Activated T-helper 2 cell treated with anti-CD3 and anti-CD28 coated beads, Interferon-gamma antibody, Interleukin-2, Interleukin-4, amounts not matched to agents 10 μg/mL and 5 μg/mL and 100 μg/mL, durations not matched to agents 14 hours and 24 hours and 36 hours (primary cell): ENCODE measurements at regions not wholly inside any gene's neighbourhood (a gene's known extent, or its start where the extent isn't known, plus 50 kb on each side); places are given as distances from the start of the nearest gene placed in this dataset.

Experiments
- DNase-seq: peaks from one replicate; pipeline ENCODE4 v3.0.0; 2021; ENCODE audit warnings: low spot score
- H3K27ac Mint-ChIP-seq: one replicate; pipeline ENCODE4 v1.8.0; 2021; ENCODE audit warnings: mixed read lengths
- H3K27me3 Mint-ChIP-seq: one replicate; pipeline ENCODE4 v1.8.0; 2021; ENCODE audit warnings: low read depth, mixed read lengths
- H3K36me3 Mint-ChIP-seq: one replicate; pipeline ENCODE4 v1.8.0; 2021; ENCODE audit warnings: low read depth, mixed read lengths
- H3K4me1 Mint-ChIP-seq: one replicate; pipeline ENCODE4 v1.8.0; 2021; ENCODE audit warnings: low read depth, mixed read lengths
- H3K4me3 Mint-ChIP-seq: one replicate; pipeline ENCODE4 v1.8.0; 2021; ENCODE audit warnings: low read depth, mild to moderate bottlenecking, moderate library complexity, mixed read lengths
- H3K9me3 Mint-ChIP-seq: one replicate; pipeline ENCODE4 v1.8.0; 2021; ENCODE audit warnings: mixed read lengths
- intact Hi-C: fragments of 100-400 bp; cut with micrococcal nuclease; formaldehyde crosslinking; loops from one replicate; pipeline ENCODE4 v1.15.1; 2023

DNA sequence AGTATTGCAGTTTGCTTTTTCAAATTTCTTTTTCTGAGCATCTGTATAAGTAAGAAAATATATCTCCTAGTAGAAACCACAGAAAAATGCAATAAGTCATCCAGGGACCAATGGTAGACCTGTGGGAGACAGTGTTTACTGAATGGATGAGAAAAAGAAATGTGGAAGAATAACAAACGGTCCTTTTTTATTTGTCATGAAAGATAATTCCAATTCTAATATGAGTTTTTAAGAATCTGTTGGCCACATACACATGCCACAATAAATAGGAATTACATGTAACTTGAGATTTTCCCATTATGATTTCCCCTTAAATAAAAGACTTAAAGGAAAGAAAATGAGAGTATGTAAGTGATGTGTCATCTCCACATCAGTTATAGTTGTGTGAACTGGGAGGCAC, 107.7 kb upstream of the RAB27B start:
- Mint-ChIP-seq H3K36me3 (no peaks in the 10 kb centered on the region), H3K9me3 (no peaks in the 10 kb centered on the region), H3K4me3 (no peak overlapping the region), H3K27me3 (peaks cover 36% of the 10 kb centered on the region), H3K27ac (no peak overlapping the region), H3K4me1 (peaks cover 24% of the 10 kb centered on the region)
- DNase-seq: no peak
- intact Hi-C loops: no loop called here

DNA sequence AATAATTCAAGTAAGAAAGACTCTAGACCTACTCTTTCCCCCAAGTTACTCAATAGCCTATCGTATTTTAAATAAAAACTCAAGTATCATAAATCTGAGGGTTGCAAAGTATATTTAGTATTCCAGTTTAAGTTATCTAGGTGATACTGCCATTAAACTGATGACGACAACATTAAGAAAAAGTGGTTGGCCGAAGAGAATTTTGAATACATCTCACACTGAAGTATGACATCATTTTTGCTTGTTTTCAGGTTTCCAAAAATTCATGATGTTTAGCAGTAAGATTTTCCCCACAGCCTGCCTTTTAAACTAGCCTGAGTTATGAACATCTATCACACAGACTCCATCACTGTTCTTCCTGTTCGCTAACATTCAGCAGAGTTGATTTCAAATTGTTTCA, 102.1 kb upstream of the RAB27B start:
- intact Hi-C loops: no loop called here
- no peak for DNase-seq
- Mint-ChIP-seq H3K4me1 (no peaks in the 10 kb centered on the region), H3K36me3 (no peaks in the 10 kb centered on the region), H3K27me3 (peaks cover 38% of the 10 kb centered on the region), H3K4me3 (no peak overlapping the region), H3K27ac (no peak overlapping the region), H3K9me3 (no peaks in the 10 kb centered on the region)

DNA sequence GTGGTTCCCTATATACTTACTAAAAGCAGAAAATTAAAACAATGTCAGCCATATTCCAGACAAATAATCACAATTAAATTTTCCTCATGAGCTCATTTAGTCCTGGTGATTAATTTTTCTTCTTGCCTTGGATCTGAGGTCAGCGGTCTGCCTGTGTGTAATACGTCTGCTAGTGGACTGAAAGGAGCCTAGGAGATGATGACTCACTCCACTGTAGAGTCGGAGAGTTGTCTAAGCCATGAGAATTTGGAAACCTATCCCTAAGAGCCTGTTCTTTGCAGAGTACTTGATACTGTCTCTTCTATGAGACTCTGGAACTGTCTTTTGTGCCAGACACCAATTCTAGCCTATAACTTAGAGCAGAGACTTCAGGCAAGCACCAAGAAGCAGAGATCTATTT, 94.2 kb upstream of the RAB27B start:
- H3K4me3 Mint-ChIP-seq: no peak overlapping the region
- peaks cover 5% of the 10 kb centered on the region for H3K4me1 Mint-ChIP-seq
- H3K36me3 Mint-ChIP-seq: peaks cover 2% of the 10 kb centered on the region
- intact Hi-C loops: no loop called here
- DNase-seq: no peak
- no peak overlapping the region for H3K27ac Mint-ChIP-seq
- peaks cover 8% of the 10 kb centered on the region for H3K9me3 Mint-ChIP-seq
- peaks cover 51% of the 10 kb centered on the region for H3K27me3 Mint-ChIP-seq

DNA sequence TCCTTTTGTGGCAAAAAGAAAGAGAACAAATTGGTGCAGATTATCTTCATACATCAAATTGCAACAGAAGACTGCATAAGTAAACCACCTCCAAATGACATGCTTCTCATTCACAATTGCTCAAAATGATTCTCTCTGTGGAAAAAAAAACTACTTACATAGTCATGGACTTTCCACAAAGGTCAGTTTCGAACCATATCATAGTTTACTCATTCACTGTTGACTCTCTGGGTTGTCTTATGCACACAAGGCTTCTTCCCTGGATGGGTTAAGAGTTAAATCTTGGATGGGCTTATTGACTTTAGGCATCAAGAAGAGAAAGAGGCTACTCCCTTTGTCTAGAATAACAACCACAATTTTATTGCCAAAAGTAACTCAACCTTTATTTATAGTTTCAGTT, 91.3 kb upstream of the RAB27B start:
- peaks cover 5% of the 10 kb centered on the region for H3K4me1 Mint-ChIP-seq
- H3K4me3 Mint-ChIP-seq: no peak overlapping the region
- peaks cover 32% of the 10 kb centered on the region for H3K27me3 Mint-ChIP-seq
- no peak overlapping the region for H3K27ac Mint-ChIP-seq
- H3K36me3 Mint-ChIP-seq: peaks cover 2% of the 10 kb centered on the region
- peaks cover 8% of the 10 kb centered on the region for H3K9me3 Mint-ChIP-seq
- DNase-seq: no peak
- intact Hi-C loops: loop anchor here (1.0 kb wide), 2 partner anchors 20 to 39 kb away; no protein-coding TSS in a partner anchor

DNA sequence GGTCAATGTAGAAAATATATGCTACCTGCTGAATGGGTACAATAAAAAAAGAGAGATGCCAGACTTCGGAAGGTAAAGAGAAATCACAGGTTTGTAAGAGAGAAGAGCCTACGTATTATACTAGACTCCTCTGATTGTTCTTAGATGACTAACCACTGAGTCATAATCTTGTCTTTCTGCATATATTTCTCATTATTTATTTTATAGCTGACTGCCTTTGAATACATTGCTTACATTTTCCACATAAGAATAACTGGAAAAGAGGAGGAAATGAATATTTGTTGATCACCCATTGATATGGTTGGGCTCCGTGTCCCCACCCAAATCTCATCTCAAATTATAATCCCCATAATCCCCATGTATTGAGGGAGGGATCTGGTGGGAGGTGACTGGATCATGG, 90.3 kb upstream of the RAB27B start:
- Mint-ChIP-seq H3K4me3 (no peak overlapping the region), H3K9me3 (peaks cover 8% of the 10 kb centered on the region), H3K4me1 (peaks cover 5% of the 10 kb centered on the region), H3K27me3 (peaks cover 27% of the 10 kb centered on the region), H3K27ac (peak overlapping the region; percentile 63), H3K36me3 (peaks cover 2% of the 10 kb centered on the region)
- intact Hi-C loops: loop anchor here (1.0 kb wide), 2 partner anchors 21 to 38 kb away; no protein-coding TSS in a partner anchor
- no peak for DNase-seq

DNA sequence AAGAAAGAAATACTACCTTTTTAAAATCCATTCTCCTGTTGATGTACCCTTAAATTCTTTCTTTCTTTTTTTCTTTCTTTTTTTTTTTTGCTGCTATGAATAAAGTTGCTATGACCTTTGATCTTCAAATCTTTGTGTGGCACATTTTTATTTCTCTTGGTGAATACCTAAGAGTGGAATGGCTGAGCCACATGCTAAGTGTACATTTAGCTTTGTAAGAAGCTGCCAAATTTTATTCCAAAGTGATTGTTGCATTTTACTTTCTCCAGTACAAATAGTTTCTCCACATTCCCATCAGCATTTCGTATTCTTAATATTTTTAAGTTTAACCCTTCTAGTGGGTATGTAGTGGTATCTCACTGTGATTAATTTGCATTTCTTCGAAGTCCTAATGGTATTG, 88.8 kb upstream of the RAB27B start:
- intact Hi-C loops: no loop called here
- Mint-ChIP-seq H3K27ac (no peak overlapping the region), H3K4me1 (peaks cover 5% of the 10 kb centered on the region), H3K27me3 (peaks cover 22% of the 10 kb centered on the region), H3K9me3 (peaks cover 8% of the 10 kb centered on the region), H3K36me3 (peaks cover 2% of the 10 kb centered on the region), H3K4me3 (no peak overlapping the region)
- DNase-seq: no peak

DNA sequence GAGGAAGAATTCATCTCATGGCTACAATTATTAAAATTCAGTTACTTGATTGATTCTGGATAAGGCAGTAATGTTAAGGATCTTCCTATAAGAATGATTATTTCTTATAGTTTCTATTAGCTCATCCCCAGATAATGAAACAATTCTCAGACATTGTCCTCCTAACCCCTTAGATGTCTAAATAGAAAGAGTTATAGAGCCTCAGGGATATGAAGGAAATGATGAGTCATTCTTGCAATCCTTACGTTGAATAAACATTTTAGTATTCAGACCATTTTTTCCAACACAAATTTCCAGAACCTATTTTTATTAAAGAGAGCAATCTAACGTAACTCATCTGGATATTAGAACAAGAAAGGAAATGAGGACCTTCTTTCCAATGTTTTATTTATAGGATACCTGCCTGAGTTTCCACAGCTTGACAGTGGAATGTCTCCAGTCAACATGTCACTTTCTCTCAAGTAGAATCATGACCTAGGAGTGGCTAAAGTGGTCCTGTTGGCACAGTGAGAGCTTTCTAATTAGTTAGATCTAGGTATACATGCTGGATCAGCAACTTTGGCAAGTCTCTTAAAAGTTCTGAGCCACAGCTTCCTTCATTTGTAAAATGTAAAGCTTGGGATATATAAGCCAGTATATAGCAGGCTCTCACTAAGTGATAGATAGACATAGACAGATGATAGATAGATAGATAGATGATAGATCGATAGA, 88.0 kb upstream of the RAB27B start:
- H3K36me3 Mint-ChIP-seq: peaks cover 2% of the 10 kb centered on the region
- peaks cover 8% of the 10 kb centered on the region for H3K9me3 Mint-ChIP-seq
- H3K27me3 Mint-ChIP-seq: peaks cover 22% of the 10 kb centered on the region
- intact Hi-C loops: no loop called here
- H3K27ac Mint-ChIP-seq: no peak overlapping the region
- no peak overlapping the region for H3K4me3 Mint-ChIP-seq
- peaks cover 5% of the 10 kb centered on the region for H3K4me1 Mint-ChIP-seq
- no peak for DNase-seq

DNA sequence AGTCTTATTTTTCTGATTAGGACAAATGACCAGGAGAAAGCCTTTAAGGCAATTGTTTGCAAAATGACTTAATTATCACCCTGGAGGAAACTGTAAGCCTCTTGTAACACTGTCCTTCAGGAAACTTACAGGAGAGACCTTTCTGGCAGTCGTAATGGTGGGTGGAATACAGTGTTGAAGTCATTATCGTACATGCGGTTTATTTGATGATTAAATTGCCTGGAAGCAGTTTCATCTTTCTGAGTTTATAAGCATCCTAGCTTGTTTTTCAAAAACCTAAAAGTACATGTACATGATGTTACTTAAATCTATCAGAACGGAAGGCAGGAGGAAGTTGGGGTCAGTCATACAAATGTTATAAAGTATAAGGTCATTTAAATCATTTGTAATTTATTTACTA, 86.2 kb upstream of the RAB27B start:
- H3K4me1 Mint-ChIP-seq: peaks cover 1% of the 10 kb centered on the region
- H3K27me3 Mint-ChIP-seq: peaks cover 18% of the 10 kb centered on the region
- intact Hi-C loops: no loop called here
- H3K36me3 Mint-ChIP-seq: peaks cover 2% of the 10 kb centered on the region
- no peak overlapping the region for H3K27ac Mint-ChIP-seq
- H3K9me3 Mint-ChIP-seq: peaks cover 8% of the 10 kb centered on the region
- H3K4me3 Mint-ChIP-seq: no peak overlapping the region
- DNase-seq: no peak

DNA sequence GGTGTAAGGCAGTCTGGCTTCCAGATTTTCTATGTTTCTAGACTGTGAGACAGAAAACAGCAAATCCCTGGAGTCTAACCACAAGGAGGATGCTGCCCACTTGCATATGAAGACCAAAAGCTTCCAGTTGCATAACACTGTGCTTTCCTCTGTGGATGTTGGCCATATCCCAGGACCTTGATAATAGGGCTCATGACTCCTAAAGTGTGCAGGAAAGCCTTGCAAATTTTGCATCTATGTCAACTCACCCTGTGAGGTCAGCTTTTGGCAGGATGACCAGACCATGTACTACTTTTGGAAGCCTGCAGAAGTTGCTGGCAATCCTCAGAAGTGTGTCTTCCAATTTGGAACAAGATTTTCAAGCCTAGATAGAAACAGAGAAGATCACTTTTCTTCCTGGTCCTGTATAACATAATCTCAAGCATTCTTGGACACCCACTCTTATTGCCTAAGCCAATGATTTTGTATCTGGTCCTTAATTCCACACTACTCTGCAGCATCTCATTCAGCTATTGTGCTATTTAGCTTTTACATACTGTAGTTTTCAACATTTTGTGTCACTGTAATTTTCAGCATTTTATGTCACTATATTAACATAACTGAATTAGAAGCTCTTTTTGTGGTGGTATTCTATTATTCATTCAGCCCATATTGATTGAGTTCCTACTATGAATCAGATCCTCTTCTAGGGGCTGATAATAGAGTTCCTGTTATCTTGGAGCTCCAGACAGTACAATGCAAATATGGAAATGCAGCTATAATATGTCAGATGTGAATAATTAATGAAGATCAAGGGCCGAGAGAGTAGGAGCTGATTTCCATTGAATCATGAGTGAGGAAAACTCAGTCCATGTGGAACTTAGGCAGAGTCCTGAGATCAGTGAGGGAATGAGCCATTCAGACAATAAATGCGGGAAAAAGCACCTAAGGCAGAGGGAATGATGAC, 85.3 kb upstream of the RAB27B start:
- DNase-seq: no peak
- no peak overlapping the region for H3K27ac Mint-ChIP-seq
- peaks cover 17% of the 10 kb centered on the region for H3K27me3 Mint-ChIP-seq
- peaks cover 8% of the 10 kb centered on the region for H3K9me3 Mint-ChIP-seq
- intact Hi-C loops: no loop called here
- no peaks in the 10 kb centered on the region for H3K4me1 Mint-ChIP-seq
- H3K4me3 Mint-ChIP-seq: no peak overlapping the region
- H3K36me3 Mint-ChIP-seq: peaks cover under 1% of the 10 kb centered on the region

DNA sequence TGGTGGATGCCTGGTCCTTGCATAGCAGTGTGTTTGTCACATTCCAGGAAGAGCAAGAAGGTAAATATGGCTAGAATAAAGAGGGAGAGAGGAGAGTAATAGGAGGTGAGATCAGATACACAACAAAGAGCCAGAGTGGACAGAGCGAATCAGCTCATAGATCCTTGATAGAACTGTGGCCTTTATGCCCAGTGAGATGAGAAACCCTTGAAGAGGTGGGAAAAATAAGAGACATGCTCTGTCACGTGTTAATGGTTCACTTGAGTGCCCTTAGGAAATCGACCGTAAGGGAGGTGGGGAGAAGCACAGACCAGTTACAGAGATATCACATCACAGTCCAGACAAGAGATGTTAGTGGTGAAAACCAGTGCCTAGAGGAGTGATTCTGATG, 84.7 kb upstream of the RAB27B start:
- Mint-ChIP-seq H3K27me3 (peaks cover 17% of the 10 kb centered on the region), H3K4me3 (no peak overlapping the region), H3K27ac (no peak overlapping the region), H3K9me3 (peaks cover 4% of the 10 kb centered on the region), H3K36me3 (no peaks in the 10 kb centered on the region), H3K4me1 (no peaks in the 10 kb centered on the region)
- intact Hi-C loops: no loop called here
- no peak for DNase-seq

DNA sequence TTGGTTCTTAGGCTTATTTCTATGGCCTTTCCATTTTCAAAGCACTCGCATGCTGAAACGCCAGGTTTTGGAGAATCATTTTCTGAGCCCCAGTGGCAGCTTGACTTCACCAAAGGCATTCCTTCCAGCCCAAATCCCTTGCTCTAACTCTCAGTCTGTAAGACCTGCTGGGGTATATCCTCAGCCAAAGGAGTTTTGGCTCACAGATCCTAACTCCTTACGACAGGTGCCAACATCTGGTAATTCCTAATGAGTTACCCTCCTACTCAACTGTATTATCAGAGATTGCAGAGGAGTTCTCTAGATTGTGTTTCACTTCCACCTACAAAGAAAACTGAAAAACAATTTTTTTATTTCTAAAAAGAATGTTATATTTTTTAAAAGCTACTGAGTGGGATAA, 79.0 kb upstream of the RAB27B start:
- H3K27ac Mint-ChIP-seq: no peak overlapping the region

DNA sequence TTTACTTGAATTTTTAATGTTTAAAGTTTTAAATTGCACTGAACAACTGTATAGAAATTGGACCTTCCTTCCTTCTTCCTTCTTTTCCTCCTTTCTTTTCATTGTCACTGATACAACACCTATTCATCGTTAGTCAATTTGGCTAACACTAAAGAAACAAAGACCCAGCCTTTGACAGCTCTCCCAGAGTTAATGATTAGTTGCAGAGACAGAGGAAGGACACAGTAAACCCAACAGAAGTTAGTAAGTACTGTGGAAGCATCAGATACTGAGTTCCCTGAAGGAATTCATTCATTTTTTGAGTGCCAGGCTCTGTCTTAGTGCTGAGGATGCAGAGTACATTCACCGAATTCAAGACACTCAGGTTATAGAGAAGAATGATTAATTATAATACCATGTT, 77.9 kb upstream of the RAB27B start:
- no peak overlapping the region for H3K4me3 Mint-ChIP-seq
- H3K27ac Mint-ChIP-seq: no peak overlapping the region
- H3K4me1 Mint-ChIP-seq: no peaks in the 10 kb centered on the region
- no peaks in the 10 kb centered on the region for H3K9me3 Mint-ChIP-seq
- no peak for DNase-seq
- no peaks in the 10 kb centered on the region for H3K36me3 Mint-ChIP-seq
- peaks cover 35% of the 10 kb centered on the region for H3K27me3 Mint-ChIP-seq
- intact Hi-C loops: no loop called here

More for the DNA sequence above, 79.0 kb upstream of the RAB27B start:
- Mint-ChIP-seq H3K4me3 (no peak overlapping the region), H3K36me3 (no peaks in the 10 kb centered on the region), H3K27me3 (peaks cover 34% of the 10 kb centered on the region), H3K9me3 (no peaks in the 10 kb centered on the region), H3K4me1 (no peaks in the 10 kb centered on the region)
- DNase-seq: no peak
- intact Hi-C loops: no loop called here

DNA sequence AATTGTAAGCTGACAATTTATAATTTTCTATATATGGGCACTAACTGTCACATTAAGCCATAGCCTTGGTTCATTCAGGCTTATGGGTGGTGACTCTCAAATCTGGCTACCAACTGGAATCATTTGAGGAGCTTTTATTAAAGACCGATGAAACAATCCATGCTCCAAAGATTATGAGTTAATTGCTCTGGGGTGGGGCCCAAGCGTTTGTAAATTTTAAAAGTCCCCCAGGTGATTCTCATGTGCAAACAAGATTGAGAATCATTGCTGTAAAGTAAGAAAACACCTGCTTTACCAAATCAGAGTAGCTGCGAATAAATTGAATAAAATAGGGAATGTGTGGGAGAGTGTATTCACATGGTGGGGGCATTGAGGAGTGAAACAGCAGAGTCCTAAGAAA, 76.1 kb upstream of the RAB27B start:
- Mint-ChIP-seq H3K4me3 (no peak overlapping the region), H3K36me3 (no peaks in the 10 kb centered on the region), H3K4me1 (no peaks in the 10 kb centered on the region), H3K27me3 (peaks cover 36% of the 10 kb centered on the region), H3K9me3 (no peaks in the 10 kb centered on the region), H3K27ac (no peak overlapping the region)
- no peak for DNase-seq
- intact Hi-C loops: no loop called here
